Type B pancreatic cell (in vitro differentiated cells): ENCODE measurements at regions not wholly inside any gene's neighbourhood (a gene's known extent, or its start where the extent isn't known, plus 50 kb on each side); places are given as distances from the start of the nearest gene placed in this dataset.

Experiments
- DNase-seq: peaks from one replicate; pipeline ENCODE4 v3.0.0; 2021; ENCODE audit warnings: mixed read lengths; ENCODE audit not compliant: unreplicated experiment; ENCODE audit errors: extremely low spot score
- H3K27ac Mint-ChIP-seq: 2 replicates; pipeline ENCODE4 v1.8.0; 2021; ENCODE audit warnings: mild to moderate bottlenecking, mixed read lengths
- H3K27me3 Mint-ChIP-seq: 2 replicates; pipeline ENCODE4 v1.8.0; 2021; ENCODE audit warnings: mixed read lengths
- H3K36me3 Mint-ChIP-seq: 2 replicates; pipeline ENCODE4 v1.8.0; 2021; ENCODE audit warnings: mixed read lengths
- H3K4me1 Mint-ChIP-seq: one replicate; pipeline ENCODE4 v1.8.0; 2021; ENCODE audit warnings: mixed read lengths; ENCODE audit not compliant: unreplicated experiment
- H3K4me3 Mint-ChIP-seq: 2 replicates; pipeline ENCODE4 v1.8.0; 2021; ENCODE audit warnings: mild to moderate bottlenecking, mixed read lengths
- H3K9me3 Mint-ChIP-seq: 2 replicates; pipeline ENCODE4 v1.8.0; 2021; ENCODE audit warnings: mixed read lengths
- TF ChIP-seq, protein P1 (sequence below): fragments of 200-600 bp; sonication (generic); conservative IDR thresholded peaks from 2 replicates; pipeline ENCODE4 v1.5.0; 2021; ENCODE audit warnings: antibody characterized with exemption, mild to moderate bottlenecking

DNA sequence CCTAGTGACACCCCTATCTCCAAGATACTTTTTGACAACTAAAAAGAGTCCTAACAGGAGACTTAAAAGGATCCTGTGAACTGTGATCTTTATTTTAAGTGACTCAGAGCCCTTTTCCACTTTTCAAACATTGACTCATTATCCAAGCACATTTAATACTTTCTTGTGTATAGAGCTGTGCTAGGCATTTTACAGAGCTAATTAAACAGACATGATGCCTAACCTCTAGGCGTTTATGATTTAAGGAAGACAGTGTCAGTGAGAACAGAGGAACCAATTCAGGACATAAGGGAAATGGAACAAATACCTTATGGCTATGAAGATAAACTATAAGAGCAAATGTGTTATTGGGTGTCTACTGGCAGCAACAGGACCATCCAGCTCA lies 282.6 kb downstream of the TPBG start:
- TF ChIP-seq, protein P1, sequence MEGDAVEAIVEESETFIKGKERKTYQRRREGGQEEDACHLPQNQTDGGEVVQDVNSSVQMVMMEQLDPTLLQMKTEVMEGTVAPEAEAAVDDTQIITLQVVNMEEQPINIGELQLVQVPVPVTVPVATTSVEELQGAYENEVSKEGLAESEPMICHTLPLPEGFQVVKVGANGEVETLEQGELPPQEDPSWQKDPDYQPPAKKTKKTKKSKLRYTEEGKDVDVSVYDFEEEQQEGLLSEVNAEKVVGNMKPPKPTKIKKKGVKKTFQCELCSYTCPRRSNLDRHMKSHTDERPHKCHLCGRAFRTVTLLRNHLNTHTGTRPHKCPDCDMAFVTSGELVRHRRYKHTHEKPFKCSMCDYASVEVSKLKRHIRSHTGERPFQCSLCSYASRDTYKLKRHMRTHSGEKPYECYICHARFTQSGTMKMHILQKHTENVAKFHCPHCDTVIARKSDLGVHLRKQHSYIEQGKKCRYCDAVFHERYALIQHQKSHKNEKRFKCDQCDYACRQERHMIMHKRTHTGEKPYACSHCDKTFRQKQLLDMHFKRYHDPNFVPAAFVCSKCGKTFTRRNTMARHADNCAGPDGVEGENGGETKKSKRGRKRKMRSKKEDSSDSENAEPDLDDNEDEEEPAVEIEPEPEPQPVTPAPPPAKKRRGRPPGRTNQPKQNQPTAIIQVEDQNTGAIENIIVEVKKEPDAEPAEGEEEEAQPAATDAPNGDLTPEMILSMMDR, result no peak

DNA sequence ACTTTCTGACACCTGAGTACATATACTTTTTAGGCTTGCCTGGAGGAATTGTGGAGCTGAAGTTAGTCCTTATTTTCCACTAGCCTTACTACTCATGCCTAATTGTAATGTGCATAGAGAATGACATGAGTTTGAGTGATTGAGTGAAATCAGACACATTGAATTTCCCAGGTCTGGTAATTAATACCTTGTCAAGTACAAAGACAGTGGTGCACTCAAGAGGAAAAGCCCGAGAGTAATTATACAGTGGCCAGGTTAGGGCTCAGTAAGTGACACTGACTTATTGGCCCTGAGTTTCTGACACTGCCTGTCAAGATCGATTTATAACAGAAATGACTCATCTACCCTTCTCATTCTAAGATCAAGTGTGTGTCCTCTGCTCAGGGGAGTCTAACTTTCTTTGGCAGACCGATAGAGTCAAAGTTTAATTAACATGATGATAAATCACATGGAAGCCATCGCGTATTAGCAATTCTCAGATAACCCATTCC lies 288.3 kb downstream of the TPBG start:
- no peak for DNase-seq
- H3K27me3 Mint-ChIP-seq, result no peaks in the 10 kb centered on the region
- H3K4me1 Mint-ChIP-seq, result no peaks in the 10 kb centered on the region
- H3K27ac Mint-ChIP-seq, result no peak overlapping the region
- no peaks in the 10 kb centered on the region for H3K36me3 Mint-ChIP-seq
- H3K4me3 Mint-ChIP-seq, result no peak overlapping the region
- H3K9me3 Mint-ChIP-seq, result no peaks in the 10 kb centered on the region
- TF ChIP-seq, protein P1, result no peak

More for the DNA sequence above, 282.6 kb downstream of the TPBG start:
- Mint-ChIP-seq H3K4me3 (no peak overlapping the region), H3K27ac (no peak overlapping the region), H3K27me3 (no peaks in the 10 kb centered on the region), H3K9me3 (no peaks in the 10 kb centered on the region), H3K36me3 (no peaks in the 10 kb centered on the region), H3K4me1 (no peaks in the 10 kb centered on the region)
- DNase-seq, result no peak

DNA sequence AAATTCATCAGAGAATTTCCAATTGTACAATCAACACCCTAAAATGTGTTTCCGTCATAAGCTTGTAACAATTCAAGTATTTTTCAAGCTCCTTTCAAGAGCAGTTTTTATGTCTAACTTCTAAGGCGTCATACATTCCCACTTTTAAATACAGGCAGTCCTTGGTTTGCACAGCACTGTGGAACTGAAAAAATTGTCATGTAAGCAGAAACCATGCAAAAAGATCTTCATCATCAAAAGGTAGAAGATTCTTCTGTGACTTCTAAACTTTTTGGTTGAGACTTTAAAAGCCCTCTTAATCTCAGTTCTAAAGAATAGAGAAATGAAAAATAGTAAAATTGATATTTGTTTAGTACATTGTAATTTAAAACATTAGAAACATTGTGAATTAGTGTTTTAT lies 315.6 kb downstream of the TPBG start:
- no peaks in the 10 kb centered on the region for H3K36me3 Mint-ChIP-seq
- H3K27ac Mint-ChIP-seq, result no peak overlapping the region
- peaks cover 4% of the 10 kb centered on the region for H3K4me1 Mint-ChIP-seq
- H3K27me3 Mint-ChIP-seq, result no peaks in the 10 kb centered on the region
- H3K9me3 Mint-ChIP-seq, result no peaks in the 10 kb centered on the region
- no peak overlapping the region for H3K4me3 Mint-ChIP-seq
- no peak for DNase-seq
- TF ChIP-seq, protein P1, result no peak

DNA sequence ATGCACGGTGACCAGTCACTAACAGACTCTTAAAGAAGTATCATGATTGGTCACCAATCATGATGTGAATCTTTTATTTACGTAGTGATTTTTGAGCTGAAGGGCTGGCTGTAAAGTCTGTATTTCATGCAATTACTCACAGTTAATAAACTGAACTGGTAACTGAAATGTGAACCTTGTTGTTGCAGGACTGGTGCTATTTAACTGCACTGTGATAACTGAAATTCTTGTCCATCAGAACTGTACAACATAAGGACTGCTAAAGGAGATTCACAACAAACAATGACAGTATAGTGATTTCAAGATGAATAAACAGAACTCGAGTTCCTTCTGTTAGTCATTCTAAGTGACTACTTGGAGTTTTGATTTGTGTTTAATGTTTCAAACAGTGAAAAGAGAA lies 316.6 kb downstream of the TPBG start:
- Mint-ChIP-seq H3K36me3 (no peaks in the 10 kb centered on the region), H3K4me1 (peaks cover 4% of the 10 kb centered on the region), H3K9me3 (no peaks in the 10 kb centered on the region), H3K27ac (no peak overlapping the region), H3K4me3 (no peak overlapping the region), H3K27me3 (no peaks in the 10 kb centered on the region)
- TF ChIP-seq, protein P1, result no peak
- no peak for DNase-seq

DNA sequence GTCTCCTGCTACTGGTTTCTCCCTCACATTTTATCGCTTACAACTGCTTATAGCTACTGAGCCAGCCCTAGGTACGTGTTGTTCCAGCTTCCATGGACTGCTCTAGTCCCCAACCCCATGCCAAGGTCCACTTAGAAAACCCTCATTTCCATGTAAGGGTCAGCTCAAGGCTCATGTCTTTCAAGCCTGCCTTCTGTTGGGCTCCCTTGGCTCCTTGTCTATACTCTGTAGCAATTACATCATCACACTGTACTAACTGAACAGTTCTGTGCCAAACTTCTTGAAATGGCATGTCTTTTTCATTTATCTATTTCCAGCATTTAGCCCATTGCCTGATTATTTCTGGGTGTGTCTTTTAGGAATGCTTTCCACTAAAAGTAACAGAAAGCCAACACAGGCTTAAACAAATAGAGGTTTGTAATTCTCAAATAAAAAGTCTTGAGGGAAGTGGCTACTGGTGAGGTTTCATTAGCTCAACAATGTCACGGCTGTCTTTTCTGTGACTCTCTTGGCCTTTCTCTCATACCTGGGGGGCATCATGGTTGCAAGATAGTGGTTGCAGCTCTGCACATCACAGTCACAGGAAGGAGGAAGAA lies 317.6 kb downstream of the TPBG start:
- Mint-ChIP-seq H3K4me1 (peaks cover 4% of the 10 kb centered on the region), H3K27ac (no peak overlapping the region), H3K9me3 (no peaks in the 10 kb centered on the region), H3K27me3 (no peaks in the 10 kb centered on the region), H3K36me3 (no peaks in the 10 kb centered on the region), H3K4me3 (no peak overlapping the region)
- TF ChIP-seq, protein P1, result no peak
- DNase-seq, result no peak
